ENCODE measurements at regions not wholly inside any gene's neighbourhood (a gene's known extent, or its start where the extent isn't known, plus 50 kb on each side); places are given as distances from the start of the nearest gene placed in this dataset.

- TF ChIP-seq CTCF (IDR thresholded peaks at IDR 0.05) = no peak
- H3K9me3 ChIP-seq = peaks cover 0 to 6% (median 0%) of the 10 kb centered on the region in 11 donors
- H3K4me1 ChIP-seq = peaks cover 0 to 12% (median 0%) of the 10 kb centered on the region in 9 donors
- 44 to 49% methylated on average over 3 of the region's 3 CpGs for WGBS, 2 donors
- intact Hi-C loops (cut with DNase I) = loop anchor here in 7 of 10 donors (5.0 to 10.0 kb wide), 7 partner anchors 68 to 290 kb away; partner anchors contain the start of gene ABCC4 (in 1 of the 7)
- H3K27ac ChIP-seq = no peak overlapping the region
- H3K27me3 ChIP-seq = peaks cover 0 to 5% (median 0%) of the 10 kb centered on the region in 7 donors
- ATAC-seq (no peak), DNase-seq (no peak)
- H3K4me3 ChIP-seq = no peak overlapping the region
- H3K36me3 ChIP-seq = no peaks in the 10 kb centered on the region
Measured at GRCh38 chr13:95474992-95475391, 77.5 kb upstream of the CLDN10 start.

GRCh38 chr13:95477187-95477586 is 75.3 kb upstream of the CLDN10 start:
- intact Hi-C loops (cut with DNase I) = loop anchor here in 8 of 10 donors (2.0 to 10.0 kb wide), 8 partner anchors 70 to 292 kb away; partner anchors contain the start of gene ABCC4 (in 1 of the 8)
- ATAC-seq = no peak
- Histone ChIP-seq H3K27me3 (peaks cover 0 to 5% (median 0%) of the 10 kb centered on the region in 7 donors), H3K4me3 (no peak overlapping the region), H3K27ac (no peak overlapping the region), H3K4me1 (peaks cover 0 to 19% (median 0%) of the 10 kb centered on the region in 9 donors), H3K9me3 (peaks cover 0 to 6% (median 0%) of the 10 kb centered on the region in 11 donors), H3K36me3 (no peaks in the 10 kb centered on the region)
- 68 to 77% methylated on average over 6 of the region's 6 CpGs for WGBS, 2 donors
- no peak for TF ChIP-seq CTCF (IDR thresholded peaks at IDR 0.05)
- no peak for DNase-seq

- Histone ChIP-seq H3K27me3 (peaks cover 0 to 5% (median 0%) of the 10 kb centered on the region in 7 donors), H3K27ac (no peak overlapping the region), H3K4me3 (no peak overlapping the region), H3K9me3 (peaks cover 0 to 6% (median 0%) of the 10 kb centered on the region in 11 donors), H3K4me1 (peaks cover 0 to 19% (median 0%) of the 10 kb centered on the region in 9 donors), H3K36me3 (no peaks in the 10 kb centered on the region)
- WGBS, 2 donors = 88 to 89% methylated on average over 2 of the region's 2 CpGs
- intact Hi-C loops (cut with DNase I) = loop anchor here in 7 of 10 donors (2.0 to 10.0 kb wide), 8 partner anchors 72 to 295 kb away; partner anchors contain the start of gene ABCC4 (in 1 of the 7)
- TF ChIP-seq CTCF (IDR thresholded peaks at IDR 0.05) = no peak
- DNase-seq (no peak), ATAC-seq (no peak)
Measured at GRCh38 chr13:95479731-95480130, 72.8 kb upstream of the CLDN10 start.

GRCh38 chr13:95480131-95480545 is 72.4 kb upstream of the CLDN10 start:
- ATAC-seq (peak in 5 of 8 donors; percentile 24 to 45 (median 36)), DNase-seq (peak in 1 of 2 donors; percentile 5)
- Histone ChIP-seq H3K4me3 (no peak overlapping the region), H3K36me3 (no peaks in the 10 kb centered on the region), H3K27ac (peak overlapping the region in 1 of 10 donors; percentile 59), H3K27me3 (peaks cover 0 to 5% (median 0%) of the 10 kb centered on the region in 7 donors), H3K4me1 (peaks cover 0 to 19% (median 0%) of the 10 kb centered on the region in 9 donors), H3K9me3 (peaks cover 0 to 6% (median 0%) of the 10 kb centered on the region in 11 donors)
- TF ChIP-seq CTCF (IDR thresholded peaks at IDR 0.05) = no peak
- intact Hi-C loops (cut with DNase I) = no loop called here
- 59 to 68% methylated on average over 7 of the region's 7 CpGs for WGBS, 2 donors

Measured in heart right ventricle (tissue), 16 donors.